K562 (cell line): ENCODE measurements at regions not wholly inside any gene's neighbourhood (a gene's known extent, or its start where the extent isn't known, plus 50 kb on each side); places are given as distances from the start of the nearest gene placed in this dataset.

ENCODE experiments used
- ATAC-seq: fragments of 200-7000 bp; cut with Tn5 transposase; 3 replicates; pipeline ENCODE4 v1.9.1; 2020; ENCODE audit warnings: moderate library complexity
- BruUV-seq: library from RNA; stranded (reverse); fragments of 400-500 nt; replicated peaks from 2 replicates; lab custom pipeline; 2021; lab: Mats Ljungman, UMichigan
- CTCF ChIA-PET: fragments of 300-600 bp; formaldehyde crosslinking; extraction: SDS; loops from one replicate; lab custom pipeline; 2021; ENCODE audit warnings: low intra/inter-chr PET ratio; lab: Yijun Ruan, JAX
- POLR2A ChIA-PET: fragments of 300-600, 350-650 bp; sonication (Branson Sonifier 250); formaldehyde crosslinking; extraction: SDS; loops from one replicate; lab custom pipeline; 2021; ENCODE audit warnings: antibody characterized with exemption, inconsistent platforms; lab: Yijun Ruan, JAX
- DNase-seq, 4 experiments: peaks; one replicate each; pipeline versions ENCODE4 v3.0.0 to v3.0.0-alpha.2; 2011 to 2018; ENCODE audit warnings: low spot score in 3 of 4, mixed read lengths in 3 of 4; ENCODE audit errors: extremely low read depth in 1 of 4
- FAIRE-seq: peaks from 2 replicates; lab custom pipeline; 2011; peaks lifted over from hg19 to GRCh38; lab: Jason Lieb, UNC
- H2AFZ ChIP-seq: 2 replicates; pipeline ENCODE4 v1.6.0; 2011; ENCODE audit warnings: low read depth, low read length, control low read depth, inconsistent platforms
- H3K27ac ChIP-seq: fragments of 200-600 bp; 3 replicates; pipeline ENCODE4 v1.8.0; 2011; ENCODE audit warnings: low read depth, mild to moderate bottlenecking, control low read depth, inconsistent platforms, low read length, moderate library complexity, mixed read lengths; ENCODE audit errors: extremely low read depth
- H3K27me3 ChIP-seq, 2 experiments: fragments of 300-600 bp in 1 of 2; 2 replicates in 1 of 2; 3 replicates in 1 of 2; pipeline versions ENCODE4 v1.6.0 to v1.8.0; 2011; ENCODE audit warnings: inconsistent platforms in 2 of 2, low read length in 2 of 2, mild to moderate bottlenecking in 1 of 2, mixed read lengths in 1 of 2, moderate library complexity in 1 of 2; ENCODE audit not compliant: control insufficient read depth in 2 of 2, insufficient read depth in 2 of 2
- H3K36me3 ChIP-seq: fragments of 300-600 bp; 3 replicates; pipeline ENCODE4 v1.8.0; 2011; ENCODE audit warnings: mild to moderate bottlenecking, low read length, inconsistent platforms; ENCODE audit not compliant: control insufficient read depth, insufficient read depth
- H3K4me1 ChIP-seq, 2 experiments: fragments of 200-600 bp in 1 of 2; replicated peaks in 1 of 2; 2 replicates in 1 of 2; 3 replicates in 1 of 2; pipeline versions ENCODE4 v1.5.1 to v1.8.0; 2011; ENCODE audit warnings: inconsistent platforms in 2 of 2, low read length in 2 of 2, mild to moderate bottlenecking in 1 of 2, mixed read lengths in 1 of 2, moderate library complexity in 1 of 2; ENCODE audit not compliant: control insufficient read depth in 2 of 2, insufficient read depth in 2 of 2
- H3K4me2 ChIP-seq: 2 replicates; pipeline ENCODE4 v1.6.1; 2011; ENCODE audit warnings: low read length, control low read depth, inconsistent platforms, mixed read lengths; ENCODE audit not compliant: insufficient read depth
- H3K4me3 ChIP-seq: fragments of 200-600 bp; sonication (generic), shearing (Covaris generic); 2 replicates; pipeline ENCODE4 v1.5.1; 2016; ENCODE audit warnings: control low read depth, inconsistent platforms
- H3K79me2 ChIP-seq: fragments of 200-600 bp; 3 replicates; pipeline ENCODE4 v1.8.0; 2011; ENCODE audit warnings: low read length, inconsistent platforms; ENCODE audit not compliant: control insufficient read depth, insufficient read depth
- H3K9ac ChIP-seq, 2 experiments: 2 replicates each; pipeline versions ENCODE4 v1.6.0 to v1.6.1; 2011; ENCODE audit warnings: low read depth in 2 of 2, low read length in 2 of 2, control low read depth in 1 of 2, inconsistent platforms in 1 of 2, mild to moderate bottlenecking in 1 of 2, mixed read lengths in 1 of 2; ENCODE audit not compliant: insufficient read depth in 1 of 2
- H3K9me1 ChIP-seq: one replicate; pipeline ENCODE4 v1.6.0; 2011; ENCODE audit warnings: inconsistent platforms, mild to moderate bottlenecking, low read length, moderate library complexity; ENCODE audit not compliant: control insufficient read depth, insufficient read depth
- H3K9me3 ChIP-seq: replicated peaks from 2 replicates; pipeline ENCODE4 v1.5.1; 2011; ENCODE audit warnings: low read depth, low read length, inconsistent platforms; ENCODE audit not compliant: control insufficient read depth, insufficient read depth
- H4K20me1 ChIP-seq: replicated peaks from 2 replicates; pipeline ENCODE4 v1.6.1; 2011; ENCODE audit warnings: low read length, inconsistent platforms, mixed read lengths; ENCODE audit not compliant: control insufficient read depth, insufficient read depth
- ARHGAP35 ChIP-seq: fragments of 450-650 bp; IDR thresholded peaks from 2 replicates; pipeline ENCODE4 v1.6.1; 2018; ENCODE audit not compliant: partially characterized antibody
- CBX1 ChIP-seq: sonication (generic); IDR thresholded peaks from 2 replicates; pipeline ENCODE4 v1.6.1; 2016; ENCODE audit warnings: antibody characterized with exemption, low read depth, mild to moderate bottlenecking
- MITF ChIP-seq: IDR thresholded peaks from 2 replicates; pipeline ENCODE4 v1.6.1; 2014; ENCODE audit warnings: antibody characterized with exemption
- MLLT1 ChIP-seq, 2 experiments: fragments of 450-650 bp; IDR thresholded peaks; 2 replicates each; pipeline ENCODE4 v1.6.1; 2016
- SIRT6 ChIP-seq: IDR thresholded peaks from one replicate; pipeline ENCODE4 v1.6.1; 2012; ENCODE audit warnings: low read depth, mild to moderate bottlenecking, control low read depth, inconsistent platforms, low read length, moderate library complexity
- TFE3 ChIP-seq: fragments of 450-650 bp; formaldehyde crosslinking; IDR thresholded peaks from 2 replicates; pipeline ENCODE4 v1.4.0; 2020; ENCODE audit warnings: mild to moderate bottlenecking, mixed read lengths
- XRCC5 ChIP-seq: fragments of 200-400 bp; formaldehyde crosslinking; IDR thresholded peaks from 2 replicates; pipeline ENCODE4 v1.6.1; 2017; ENCODE audit warnings: low read depth, mild to moderate bottlenecking, low read length
- ZMIZ1 ChIP-seq, 2 experiments: fragments of 150-350 bp in 1 of 2; IDR thresholded peaks; 2 replicates each; pipeline ENCODE4 v1.6.1; 2012 to 2016; ENCODE audit warnings: low read depth in 2 of 2, low read length in 2 of 2, mild to moderate bottlenecking in 1 of 2, moderate library complexity in 1 of 2
- WGBS: fragments of 100-300 bp; shearing (Covaris generic); methylation state at CpG from one replicate; pipeline ENCODE4 v1.1.6; 2016; ENCODE audit warnings: low coverage, mixed read lengths; ENCODE audit not compliant: insufficient coverage; ENCODE audit errors: missing lambda C conversion rate; 5-methylcytosine and 5-hydroxymethylcytosine counted together
- in situ Hi-C: fragments of 300-500 bp; cut with MboI; formaldehyde crosslinking; loops from 4 replicates; pipeline ENCODE4 v1.15.0; 2018; ENCODE audit warnings: inconsistent platforms, mixed read lengths
- intact Hi-C: fragments of 100-400 bp; cut with micrococcal nuclease; formaldehyde crosslinking; loops from 2 replicates; pipeline ENCODE4 v1.14.2; 2022
- TF ChIP-seq, protein P1 (sequence below): IDR thresholded peaks from 2 replicates; pipeline ENCODE4 v1.6.1; 2016; ENCODE audit warnings: missing genetic modification characterization, missing compliant biosample characterization
- TF ChIP-seq, protein P2 (sequence below): sonication (generic); formaldehyde crosslinking; IDR thresholded peaks from 2 replicates; pipeline ENCODE4 v1.5.0; 2020; ENCODE audit warnings: missing genetic modification reagents

DNA sequence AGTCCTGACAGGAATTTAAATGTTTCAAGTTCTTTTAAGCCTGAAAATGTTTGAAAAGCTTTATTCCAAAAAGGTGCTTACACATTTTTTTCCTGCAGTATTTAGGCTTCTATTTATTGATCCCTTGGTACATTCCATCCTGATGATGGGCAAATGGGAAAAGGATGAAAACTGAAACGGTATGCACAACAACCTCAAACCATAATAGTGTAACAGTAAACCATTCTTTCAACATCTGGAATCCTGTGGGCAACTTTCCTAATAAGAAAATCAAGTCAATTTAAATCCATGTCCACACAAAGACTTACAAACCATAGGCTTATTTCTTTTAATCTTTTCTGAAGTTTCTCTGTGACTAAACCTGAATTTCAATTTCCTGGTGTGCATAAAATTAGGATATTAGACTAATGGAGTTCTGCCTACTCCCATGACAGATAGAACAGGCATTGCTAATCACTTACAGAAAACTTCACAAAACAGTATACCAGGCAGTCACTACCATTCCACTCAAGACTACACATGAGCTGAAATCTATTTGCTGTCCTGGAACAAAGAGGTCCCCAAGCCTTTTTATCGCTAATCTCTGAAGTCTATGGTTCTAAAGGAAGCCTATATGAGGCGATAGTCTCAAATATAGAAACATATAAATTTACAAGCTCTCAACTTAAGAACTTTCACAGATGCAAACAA, 103.3 kb downstream of the DLEU7 start:
- intact Hi-C loops: no loop called here
- TF ChIP-seq CBX1 (no peak), ARHGAP35 (no peak), ZMIZ1 (IDR thresholded peaks at IDR 0.05; ENCODE audit: low read depth in 2 of 2, low read length in 2 of 2) (0 out of 4 replicates have a peak, but pooled peaks of 1 of the 2 experiments have one; percentile 41), TFE3 (CRISPR knock-in tag) (no peak), SIRT6 (no peak), XRCC5 (no peak), MLLT1 (IDR thresholded peaks at IDR 0.05) (peak in 1 of 2 experiments; percentile 58; a peak in 1 of 4 replicates), MITF (no peak)
- TF ChIP-seq, protein P1, sequence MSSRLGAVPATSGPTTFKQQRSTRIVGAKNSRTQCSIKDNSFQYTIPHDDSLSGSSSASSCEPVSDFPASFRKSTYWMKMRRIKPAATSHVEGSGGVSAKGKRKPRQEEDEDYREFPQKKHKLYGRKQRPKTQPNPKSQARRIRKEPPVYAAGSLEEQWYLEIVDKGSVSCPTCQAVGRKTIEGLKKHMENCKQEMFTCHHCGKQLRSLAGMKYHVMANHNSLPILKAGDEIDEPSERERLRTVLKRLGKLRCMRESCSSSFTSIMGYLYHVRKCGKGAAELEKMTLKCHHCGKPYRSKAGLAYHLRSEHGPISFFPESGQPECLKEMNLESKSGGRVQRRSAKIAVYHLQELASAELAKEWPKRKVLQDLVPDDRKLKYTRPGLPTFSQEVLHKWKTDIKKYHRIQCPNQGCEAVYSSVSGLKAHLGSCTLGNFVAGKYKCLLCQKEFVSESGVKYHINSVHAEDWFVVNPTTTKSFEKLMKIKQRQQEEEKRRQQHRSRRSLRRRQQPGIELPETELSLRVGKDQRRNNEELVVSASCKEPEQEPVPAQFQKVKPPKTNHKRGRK: no peak
- TF ChIP-seq, protein P2, sequence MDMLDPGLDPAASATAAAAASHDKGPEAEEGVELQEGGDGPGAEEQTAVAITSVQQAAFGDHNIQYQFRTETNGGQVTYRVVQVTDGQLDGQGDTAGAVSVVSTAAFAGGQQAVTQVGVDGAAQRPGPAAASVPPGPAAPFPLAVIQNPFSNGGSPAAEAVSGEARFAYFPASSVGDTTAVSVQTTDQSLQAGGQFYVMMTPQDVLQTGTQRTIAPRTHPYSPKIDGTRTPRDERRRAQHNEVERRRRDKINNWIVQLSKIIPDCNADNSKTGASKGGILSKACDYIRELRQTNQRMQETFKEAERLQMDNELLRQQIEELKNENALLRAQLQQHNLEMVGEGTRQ: no peak

More for the DNA sequence above, 103.3 kb downstream of the DLEU7 start:
- ChIA-PET POLR2A (no interaction called here), CTCF (no interaction called here)
- 0% methylated on average over 3 of the region's 3 CpGs for WGBS
- Histone ChIP-seq H3K4me3 (no peak overlapping the region), H3K4me2 (no peak overlapping the region), H4K20me1 (no peaks in the 10 kb centered on the region), H3K9ac (no peak overlapping the region), H3K9me1 (no peaks in the 10 kb centered on the region), H3K36me3 (no peaks in the 10 kb centered on the region), H2AFZ (no peak overlapping the region), H3K27ac (no peak overlapping the region), H3K4me1 (no peaks in the 10 kb centered on the region), H3K9me3 (no peaks in the 10 kb centered on the region), H3K79me2 (no peaks in the 10 kb centered on the region), H3K27me3 (no peaks in the 10 kb centered on the region; a peak in 2 of 5 replicates)
- in situ Hi-C loops: no loop called here
- no peak for DNase-seq
- FAIRE-seq: no peak
- ATAC-seq: no peak
- no TSS peak for BruUV-seq
